ENCODE measurements at regions not wholly inside any gene's neighbourhood (a gene's known extent, or its start where the extent isn't known, plus 50 kb on each side); places are given as distances from the start of the nearest gene placed in this dataset. TPM values are rescaled to one million over a fixed set of nuclear protein-coding genes. Genes with fewer than 3 reads are reported as not detected.

DNA sequence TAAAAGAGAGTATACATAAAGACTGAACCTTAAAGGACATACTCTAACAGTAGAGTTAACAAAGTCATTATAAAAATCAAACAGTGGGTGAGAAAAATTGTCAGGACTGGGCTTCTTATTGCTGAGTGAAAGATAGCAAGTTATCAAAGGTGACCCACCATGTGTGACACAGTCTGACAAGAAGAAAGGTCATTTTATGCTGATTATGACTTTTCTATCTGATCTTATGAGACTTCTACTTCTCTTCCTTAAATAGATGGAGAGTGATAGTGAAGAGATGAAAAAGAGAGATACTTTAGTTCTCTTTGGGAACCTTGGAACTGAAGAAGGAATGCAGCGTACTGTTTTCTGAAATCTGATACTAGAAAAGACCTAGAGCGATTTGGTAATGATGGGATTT is 2157.1 kb downstream of the NCAM2 start:
- H3K4me3 ChIP-seq, result no peak overlapping the region
- H3K9me3 ChIP-seq (ENCODE audit: control insufficient read depth in 4 of 4, insufficient read depth in 3 of 4, low read length in 3 of 4), result no peaks in the 10 kb centered on the region
- H3K27ac ChIP-seq (ENCODE audit: low read depth in 1 of 2, low read length in 1 of 2), result no peak overlapping the region
- DNase-seq (no peak), ATAC-seq (ENCODE audit: insufficient read depth, low FRiP score) (no peak)
- TF ChIP-seq, protein P1, sequence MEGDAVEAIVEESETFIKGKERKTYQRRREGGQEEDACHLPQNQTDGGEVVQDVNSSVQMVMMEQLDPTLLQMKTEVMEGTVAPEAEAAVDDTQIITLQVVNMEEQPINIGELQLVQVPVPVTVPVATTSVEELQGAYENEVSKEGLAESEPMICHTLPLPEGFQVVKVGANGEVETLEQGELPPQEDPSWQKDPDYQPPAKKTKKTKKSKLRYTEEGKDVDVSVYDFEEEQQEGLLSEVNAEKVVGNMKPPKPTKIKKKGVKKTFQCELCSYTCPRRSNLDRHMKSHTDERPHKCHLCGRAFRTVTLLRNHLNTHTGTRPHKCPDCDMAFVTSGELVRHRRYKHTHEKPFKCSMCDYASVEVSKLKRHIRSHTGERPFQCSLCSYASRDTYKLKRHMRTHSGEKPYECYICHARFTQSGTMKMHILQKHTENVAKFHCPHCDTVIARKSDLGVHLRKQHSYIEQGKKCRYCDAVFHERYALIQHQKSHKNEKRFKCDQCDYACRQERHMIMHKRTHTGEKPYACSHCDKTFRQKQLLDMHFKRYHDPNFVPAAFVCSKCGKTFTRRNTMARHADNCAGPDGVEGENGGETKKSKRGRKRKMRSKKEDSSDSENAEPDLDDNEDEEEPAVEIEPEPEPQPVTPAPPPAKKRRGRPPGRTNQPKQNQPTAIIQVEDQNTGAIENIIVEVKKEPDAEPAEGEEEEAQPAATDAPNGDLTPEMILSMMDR (IDR thresholded peaks at IDR 0.05; ENCODE audit: control extremely low read depth, extremely low read depth), result no peak
- no peaks in the 10 kb centered on the region for H3K36me3 ChIP-seq (ENCODE audit: control insufficient read depth in 4 of 4, insufficient read depth in 4 of 4, low read length in 4 of 4)
- WGBS, 2 donors, result 85 to 97% methylated on average over 2 of the region's 2 CpGs
- H3K9ac ChIP-seq (ENCODE audit: insufficient read depth in 1 of 2, low read length in 2 of 2), result no peak overlapping the region
- H3K27me3 ChIP-seq (ENCODE audit: control insufficient read depth in 3 of 3, insufficient read depth in 3 of 3, low read length in 2 of 3), result no peaks in the 10 kb centered on the region
- H3K4me1 ChIP-seq (ENCODE audit: control insufficient read depth in 5 of 5, insufficient read depth in 5 of 5, low read length in 5 of 5), result no peaks in the 10 kb centered on the region

DNA sequence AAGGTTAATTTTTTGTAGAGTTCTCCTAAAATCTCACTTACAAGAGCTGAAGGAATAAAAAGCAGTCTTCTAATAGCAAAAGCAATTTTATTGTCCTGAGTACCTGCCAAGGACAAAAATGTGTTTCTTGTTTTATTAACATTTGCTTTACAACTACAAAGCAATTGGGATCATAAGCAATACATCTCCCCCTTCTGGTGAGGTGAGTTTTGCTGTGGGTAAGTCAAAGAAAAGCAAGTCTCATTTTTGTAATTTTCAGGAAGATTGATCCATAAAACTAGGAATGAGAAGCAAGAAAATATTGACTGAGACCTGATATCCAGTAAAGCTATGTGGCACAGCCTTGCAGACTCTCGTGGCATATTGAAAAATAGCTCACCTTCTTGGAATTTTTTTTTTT is 2162.7 kb downstream of the NCAM2 start:
- TF ChIP-seq, protein P1 (IDR thresholded peaks at IDR 0.05; ENCODE audit: control extremely low read depth, extremely low read depth), result no peak
- Histone ChIP-seq H3K27me3 (ENCODE audit: control insufficient read depth in 3 of 3, insufficient read depth in 3 of 3, low read length in 2 of 3) (no peaks in the 10 kb centered on the region), H3K4me3 (no peak overlapping the region), H3K4me1 (ENCODE audit: control insufficient read depth in 5 of 5, insufficient read depth in 5 of 5, low read length in 5 of 5) (no peaks in the 10 kb centered on the region), H3K36me3 (ENCODE audit: control insufficient read depth in 4 of 4, insufficient read depth in 4 of 4, low read length in 4 of 4) (no peaks in the 10 kb centered on the region), H3K9me3 (ENCODE audit: control insufficient read depth in 4 of 4, insufficient read depth in 3 of 4, low read length in 3 of 4) (no peaks in the 10 kb centered on the region), H3K27ac (ENCODE audit: low read depth in 1 of 2, low read length in 1 of 2) (no peak overlapping the region), H3K9ac (ENCODE audit: insufficient read depth in 1 of 2, low read length in 2 of 2) (no peak overlapping the region)
- DNase-seq (no peak), ATAC-seq (ENCODE audit: insufficient read depth, low FRiP score) (no peak)
- WGBS, 2 donors, result 54 to 68% methylated on average over 1 of the region's 1 CpG

DNA sequence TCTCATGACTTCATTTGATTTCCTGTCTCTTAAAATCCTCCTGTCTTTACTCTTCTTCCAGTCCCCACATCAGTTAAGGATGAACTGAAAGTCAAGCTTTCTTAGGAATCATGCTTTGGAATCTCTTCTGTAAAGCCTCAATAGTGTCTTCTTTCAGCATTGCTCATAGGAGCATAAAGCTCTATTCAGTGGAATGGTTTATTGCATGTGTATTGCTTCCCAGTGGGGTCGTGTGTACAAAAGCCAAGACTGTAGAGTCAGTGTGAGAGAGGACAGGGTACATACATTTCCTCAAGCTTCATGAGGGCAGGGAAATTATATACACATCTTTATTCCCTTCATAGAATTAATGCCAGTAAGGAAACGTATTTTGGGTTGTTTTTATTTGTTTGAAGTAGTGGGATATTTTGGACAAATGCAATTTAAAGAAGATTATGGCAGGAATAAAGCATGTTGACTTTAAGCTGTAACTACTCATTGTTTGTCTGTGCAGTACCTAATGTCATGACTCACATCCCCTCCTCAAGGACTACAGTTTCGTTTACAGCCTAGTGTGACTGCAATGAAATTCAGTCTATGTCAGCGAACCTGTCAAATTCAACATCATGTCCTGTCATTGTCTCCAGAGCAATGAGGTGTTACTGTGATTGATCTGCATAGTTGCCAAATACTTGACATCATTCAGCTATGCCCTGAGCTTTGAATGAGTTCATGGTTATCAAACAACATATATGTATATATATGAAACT is 2164.2 kb downstream of the NCAM2 start:
- Histone ChIP-seq H3K4me1 (ENCODE audit: control insufficient read depth in 5 of 5, insufficient read depth in 5 of 5, low read length in 5 of 5) (no peaks in the 10 kb centered on the region), H3K27ac (ENCODE audit: low read depth in 1 of 2, low read length in 1 of 2) (no peak overlapping the region), H3K36me3 (ENCODE audit: control insufficient read depth in 4 of 4, insufficient read depth in 4 of 4, low read length in 4 of 4) (no peaks in the 10 kb centered on the region), H3K9me3 (ENCODE audit: control insufficient read depth in 4 of 4, insufficient read depth in 3 of 4, low read length in 3 of 4) (no peaks in the 10 kb centered on the region), H3K27me3 (ENCODE audit: control insufficient read depth in 3 of 3, insufficient read depth in 3 of 3, low read length in 2 of 3) (no peaks in the 10 kb centered on the region), H3K4me3 (no peak overlapping the region), H3K9ac (ENCODE audit: insufficient read depth in 1 of 2, low read length in 2 of 2) (no peak overlapping the region)
- ATAC-seq (ENCODE audit: insufficient read depth, low FRiP score), result no peak
- WGBS, 2 donors, result 42 to 59% methylated on average over 4 of the region's 4 CpGs
- peak in 2 of 3 donors; percentile 20 to 37 for DNase-seq
- TF ChIP-seq, protein P1 (IDR thresholded peaks at IDR 0.05; ENCODE audit: control extremely low read depth, extremely low read depth), result no peak

Small RNAs in the stretch of these regions (small RNA-seq; reads per million reads assigned to genes)
- gene MIR6130 (ENCODE audit: low replicate concordance) (not detected), gene RNU4-45P (ENCODE audit: low replicate concordance) (not detected)

Data from lung (tissue), 12 donors.